ENCODE measurements at regions not wholly inside any gene's neighbourhood (a gene's known extent, or its start where the extent isn't known, plus 50 kb on each side); places are given as distances from the start of the nearest gene placed in this dataset.
"Not testable (repeated sequence)": the region's sequence is repeated elsewhere in the genome, so short reads cannot be mapped to it uniquely, and the experiment has no call there.

DNA sequence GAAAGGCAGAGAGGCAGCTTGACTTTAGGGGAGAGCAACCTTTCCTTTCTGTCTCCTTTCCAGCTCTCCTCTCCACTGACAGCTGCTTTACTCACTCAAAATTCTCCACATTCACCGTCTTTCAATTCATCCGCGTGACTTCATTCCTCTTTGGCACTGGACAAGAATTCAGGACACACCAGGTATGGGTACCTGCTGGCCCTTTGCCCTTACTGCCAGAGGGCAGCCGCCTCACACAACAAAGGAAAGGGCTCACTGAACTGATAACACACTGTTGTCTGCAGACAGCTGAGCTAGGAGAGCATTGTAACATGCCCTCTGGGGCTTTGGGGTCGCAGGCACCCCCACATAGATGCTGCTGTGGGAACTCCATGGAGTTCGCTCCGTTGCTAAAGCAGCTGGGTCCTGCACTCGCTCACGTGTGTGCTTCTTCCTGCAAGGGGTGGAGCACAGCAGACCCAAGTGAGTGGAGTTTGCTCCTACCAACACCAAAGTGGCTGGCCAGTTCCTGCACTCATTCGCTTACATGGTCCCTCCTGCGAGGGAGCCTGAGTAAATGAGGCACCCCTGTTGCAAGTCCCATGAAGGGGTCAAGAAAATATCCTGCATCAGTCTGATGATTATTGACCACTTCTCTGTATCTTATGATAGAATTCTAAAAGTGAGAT lies 79.0 kb upstream of the SGO1 start:
- H3K9me3 Mint-ChIP-seq: peaks cover 11% of the 10 kb centered on the region
- no peak for ATAC-seq
- no peak overlapping the region for H3K4me3 Mint-ChIP-seq
- no peaks in the 10 kb centered on the region for H3K27me3 Mint-ChIP-seq
- no peaks in the 10 kb centered on the region for H3K4me1 Mint-ChIP-seq
- no peak overlapping the region for H3K27ac Mint-ChIP-seq
- H3K36me3 Mint-ChIP-seq: peaks cover 38% of the 10 kb centered on the region

DNA sequence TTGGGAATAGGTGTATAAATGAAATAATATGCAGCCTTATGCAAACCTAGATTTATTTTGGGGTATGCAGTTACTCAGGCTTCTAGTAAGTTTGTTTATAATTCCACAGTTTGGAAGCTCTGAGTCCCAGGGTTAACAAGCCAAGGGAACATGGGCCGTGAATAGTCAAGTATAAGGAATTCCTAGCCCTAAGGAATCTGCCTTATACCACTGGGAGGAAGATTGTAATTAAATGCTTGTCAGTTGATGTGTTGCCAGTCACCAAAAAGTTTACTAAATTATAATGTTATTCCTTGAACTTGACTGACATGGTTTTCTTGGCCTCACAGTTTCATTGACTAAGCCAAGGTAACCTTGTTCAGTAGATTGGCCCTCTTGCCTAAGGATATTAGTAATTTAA lies 72.4 kb upstream of the SGO1 start:
- Mint-ChIP-seq H3K4me1 (peaks cover 23% of the 10 kb centered on the region), H3K27me3 (peaks cover 10% of the 10 kb centered on the region), H3K4me3 (no peak overlapping the region), H3K9me3 (no peaks in the 10 kb centered on the region), H3K27ac (no peak overlapping the region), H3K36me3 (peaks cover 6% of the 10 kb centered on the region)
- ATAC-seq: no peak

DNA sequence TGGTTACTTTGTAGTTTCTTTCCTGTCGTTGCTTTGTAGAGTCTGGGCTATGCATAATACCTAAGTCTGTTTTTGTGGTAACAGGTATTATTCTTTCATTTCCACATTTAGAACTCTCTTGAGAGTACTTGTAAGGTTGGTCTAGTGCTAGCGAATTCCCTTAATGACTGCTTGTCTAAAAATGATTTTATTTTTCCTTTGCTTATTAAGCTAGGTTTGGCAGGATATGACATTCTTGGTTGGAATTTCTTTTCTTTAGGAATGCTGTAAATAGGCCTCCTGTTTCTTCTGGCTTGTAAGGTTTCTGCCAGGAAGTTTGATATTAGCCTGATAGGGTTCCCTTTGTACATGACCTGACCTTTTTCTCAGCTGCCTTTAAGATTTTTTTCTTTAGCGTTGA lies 70.1 kb upstream of the SGO1 start:
- Mint-ChIP-seq H3K27me3 (peaks cover 10% of the 10 kb centered on the region), H3K9me3 (no peaks in the 10 kb centered on the region), H3K4me1 (peaks cover 23% of the 10 kb centered on the region), H3K36me3 (peaks cover 6% of the 10 kb centered on the region), H3K27ac (no peak overlapping the region), H3K4me3 (no peak overlapping the region)
- ATAC-seq: peak; percentile 87

DNA sequence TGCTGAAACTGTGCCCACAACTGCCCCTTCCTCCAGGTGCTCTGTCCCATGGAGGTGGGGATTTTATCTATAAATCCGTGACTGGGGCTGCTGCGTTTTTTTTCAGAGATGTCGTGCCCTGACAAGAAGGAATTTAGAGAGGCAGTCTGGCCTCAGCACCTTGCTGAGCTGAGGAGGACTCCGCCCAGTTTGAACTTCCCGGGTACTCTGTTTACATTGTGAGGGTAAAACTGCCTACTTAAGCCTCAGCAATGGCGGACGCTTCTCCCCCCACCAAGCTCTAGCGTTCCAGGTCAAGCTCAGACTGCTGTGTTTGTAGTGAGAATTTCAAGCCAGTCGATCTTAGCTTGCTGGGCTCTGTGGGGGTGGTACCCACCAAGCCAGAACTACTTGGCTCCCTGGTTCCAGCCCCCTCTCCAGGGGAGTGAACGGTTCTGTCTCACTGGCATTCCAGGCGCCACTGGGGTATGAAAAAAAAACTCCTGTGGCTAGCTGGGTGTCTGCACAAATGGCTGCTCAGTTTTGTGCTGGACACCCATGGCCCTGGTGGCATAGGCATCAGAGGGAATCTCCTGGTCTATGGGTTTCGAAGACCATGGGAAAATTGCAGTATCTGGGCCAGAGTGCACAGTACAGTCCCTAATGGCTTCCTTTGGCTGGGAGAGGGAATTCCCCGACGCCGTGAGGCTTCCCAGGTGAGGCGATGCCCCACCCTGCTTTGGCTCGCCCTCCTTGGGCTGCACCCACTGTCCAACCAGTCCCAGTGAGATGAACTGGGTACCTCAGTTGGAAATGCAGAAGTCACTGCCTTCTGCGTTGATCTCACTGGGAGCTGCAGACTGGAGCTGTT lies 68.5 kb upstream of the SGO1 start:
- Mint-ChIP-seq H3K4me1 (peaks cover 23% of the 10 kb centered on the region), H3K4me3 (no peak overlapping the region), H3K27me3 (peaks cover 10% of the 10 kb centered on the region), H3K36me3 (peaks cover 6% of the 10 kb centered on the region), H3K9me3 (no peaks in the 10 kb centered on the region), H3K27ac (no peak overlapping the region)
- no peak for ATAC-seq

DNA sequence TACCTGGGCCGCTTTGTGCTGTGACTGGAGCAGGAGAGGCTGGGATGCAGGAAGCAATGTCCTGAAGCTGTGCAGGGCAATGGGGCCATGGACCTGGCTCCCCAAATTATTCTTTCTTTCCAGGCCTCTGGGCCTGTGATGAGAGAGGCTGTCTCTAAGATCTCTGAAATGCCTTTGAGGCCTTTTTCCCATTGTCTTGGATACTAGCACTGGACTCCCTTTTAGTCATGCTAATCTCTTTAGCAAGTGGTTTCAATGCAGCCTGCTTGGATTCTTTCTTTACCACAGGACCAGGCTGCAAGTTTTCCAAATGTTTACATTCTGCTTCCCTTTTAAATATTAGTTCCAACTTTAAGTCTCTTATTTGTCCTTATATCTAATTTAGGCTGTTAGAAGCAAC lies 64.8 kb upstream of the SGO1 start:
- H3K36me3 Mint-ChIP-seq: peaks cover 6% of the 10 kb centered on the region
- H3K4me3 Mint-ChIP-seq: no peak overlapping the region
- peaks cover 20% of the 10 kb centered on the region for H3K4me1 Mint-ChIP-seq
- peaks cover 3% of the 10 kb centered on the region for H3K9me3 Mint-ChIP-seq
- H3K27ac Mint-ChIP-seq: no peak overlapping the region
- peaks cover 10% of the 10 kb centered on the region for H3K27me3 Mint-ChIP-seq
- no peak for ATAC-seq

DNA sequence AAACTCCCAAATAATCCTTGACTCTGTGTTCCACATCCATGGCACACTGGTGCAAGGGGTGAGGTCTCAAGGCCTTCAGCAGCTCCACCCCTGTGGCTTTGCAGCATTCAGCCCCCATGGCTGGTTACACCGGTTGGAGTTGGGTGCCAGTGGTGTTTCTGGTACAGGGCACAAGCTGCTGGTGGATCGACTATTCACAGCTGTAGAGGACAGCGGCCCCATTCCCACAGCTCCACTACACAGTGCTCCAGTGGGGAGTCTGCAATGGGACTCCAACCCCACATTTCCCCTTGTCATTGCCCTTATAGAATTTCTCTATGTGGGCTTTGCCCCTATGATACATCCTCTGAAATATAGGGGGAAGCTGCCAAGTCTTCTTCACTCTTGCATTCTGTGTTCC lies 64.3 kb upstream of the SGO1 start:
- Mint-ChIP-seq H3K36me3 (peaks cover 4% of the 10 kb centered on the region), H3K9me3 (peaks cover 3% of the 10 kb centered on the region), H3K4me1 (peaks cover 20% of the 10 kb centered on the region), H3K4me3 (no peak overlapping the region), H3K27me3 (peaks cover 6% of the 10 kb centered on the region), H3K27ac (no peak overlapping the region)
- ATAC-seq: no peak

DNA sequence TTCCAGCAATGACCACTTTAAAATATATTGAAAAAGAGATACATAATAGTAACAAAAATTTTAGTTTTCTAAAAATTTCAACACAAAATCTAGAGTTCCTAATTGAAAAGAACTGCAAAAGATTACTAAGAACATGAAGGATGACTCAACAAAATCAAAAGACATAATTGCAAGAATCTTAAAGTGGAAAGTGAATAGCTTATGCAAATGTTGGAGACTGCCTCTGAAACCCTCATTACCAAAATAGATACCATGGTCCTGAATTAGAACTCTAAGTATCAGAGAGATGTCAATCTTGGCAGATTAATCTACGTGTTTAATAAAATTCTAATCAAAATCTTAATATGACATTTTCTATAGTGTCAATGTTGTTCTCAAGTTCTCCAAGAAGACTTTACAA lies 60.7 kb upstream of the SGO1 start:
- Mint-ChIP-seq H3K4me1 (peaks cover 24% of the 10 kb centered on the region), H3K9me3 (peaks cover 12% of the 10 kb centered on the region), H3K27ac (no peak overlapping the region), H3K27me3 (no peaks in the 10 kb centered on the region), H3K36me3 (peaks cover 7% of the 10 kb centered on the region), H3K4me3 (no peak overlapping the region)
- ATAC-seq: peak; percentile 39

DNA sequence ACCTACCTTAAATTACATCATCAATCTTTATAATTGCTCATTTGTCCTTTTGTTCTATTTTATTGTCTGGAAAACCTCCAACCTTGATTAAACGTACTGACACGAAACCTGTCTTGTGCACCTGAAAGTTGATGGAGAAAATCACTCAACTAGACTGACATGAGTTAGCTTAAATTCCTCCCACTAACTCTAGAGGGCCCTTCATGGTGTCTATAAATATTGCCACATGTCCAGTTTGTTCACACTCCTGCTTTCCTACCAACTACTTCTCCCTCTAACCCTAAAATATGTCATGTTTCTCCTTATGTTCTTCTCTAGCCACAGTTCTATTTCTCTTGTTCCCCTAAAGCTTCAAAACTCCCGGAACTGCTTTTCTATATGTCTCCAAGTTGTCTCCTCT lies 59.8 kb upstream of the SGO1 start:
- Mint-ChIP-seq H3K4me1 (peaks cover 24% of the 10 kb centered on the region), H3K27me3 (no peaks in the 10 kb centered on the region), H3K27ac (no peak overlapping the region), H3K36me3 (peaks cover 7% of the 10 kb centered on the region), H3K9me3 (peaks cover 12% of the 10 kb centered on the region), H3K4me3 (no peak overlapping the region)
- no peak for ATAC-seq

DNA sequence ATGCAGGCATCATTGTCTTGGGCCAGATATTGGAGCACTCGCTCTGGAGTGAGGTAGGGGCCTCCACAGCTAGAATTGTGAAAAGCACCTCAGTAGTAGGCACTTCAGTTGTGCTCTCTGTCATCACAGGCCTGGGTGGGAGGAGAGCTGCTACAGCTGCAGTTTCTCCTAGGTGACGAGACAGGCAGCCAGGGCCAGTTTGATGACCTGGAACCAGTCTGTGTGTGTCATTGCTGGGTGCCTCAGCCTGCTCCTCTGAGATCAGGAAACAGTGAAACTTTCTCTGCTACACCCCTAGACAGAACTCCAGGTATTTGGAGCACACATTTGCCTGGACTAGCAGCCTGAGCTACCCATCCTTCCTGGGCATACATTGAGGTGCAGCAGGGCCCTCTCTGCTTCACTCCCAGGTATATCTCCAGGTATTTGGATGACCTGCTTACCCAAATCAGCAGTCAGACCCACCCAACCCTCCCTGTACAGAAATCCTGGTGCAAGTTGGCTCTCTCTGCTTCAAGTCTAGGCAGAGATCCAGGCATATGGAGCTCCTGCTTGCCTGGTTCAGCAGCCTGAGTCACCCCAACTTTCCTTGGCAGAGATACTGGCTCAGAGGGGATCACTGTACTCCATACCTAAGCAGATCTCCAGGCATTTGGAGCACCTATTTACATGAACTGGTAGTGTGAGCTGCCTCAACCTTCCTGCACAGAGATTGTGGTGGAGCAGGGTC lies 54.3 kb upstream of the SGO1 start:
- no peak for ATAC-seq
- Mint-ChIP-seq H3K36me3 (peaks cover 7% of the 10 kb centered on the region), H3K27me3 (no peaks in the 10 kb centered on the region), H3K4me3 (no peak overlapping the region), H3K27ac (no peak overlapping the region), H3K9me3 (peaks cover 9% of the 10 kb centered on the region), H3K4me1 (peaks cover 8% of the 10 kb centered on the region)

DNA sequence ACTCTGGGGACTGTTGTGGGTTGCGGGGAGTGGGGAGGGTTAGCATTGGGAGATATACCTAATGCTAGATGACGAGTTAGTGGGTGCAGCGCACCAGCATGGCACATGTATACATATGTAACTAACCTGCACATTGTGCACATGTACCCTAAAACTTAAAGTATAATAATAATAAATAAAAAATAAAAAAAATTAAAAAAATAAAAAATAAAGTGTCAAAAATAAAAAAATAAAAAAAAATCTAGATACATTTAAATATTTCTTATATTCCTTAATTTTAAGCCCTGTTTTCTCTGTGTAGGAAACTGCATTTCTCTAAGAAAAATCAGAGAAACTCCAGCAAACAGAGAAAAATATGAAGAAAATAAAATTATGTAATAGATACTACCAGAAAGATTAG lies 52.2 kb upstream of the SGO1 start:
- not testable (repeated sequence) for ATAC-seq, H3K4me1 Mint-ChIP-seq, H3K27ac Mint-ChIP-seq, H3K9me3 Mint-ChIP-seq, H3K27me3 Mint-ChIP-seq, H3K36me3 Mint-ChIP-seq, H3K4me3 Mint-ChIP-seq

DNA sequence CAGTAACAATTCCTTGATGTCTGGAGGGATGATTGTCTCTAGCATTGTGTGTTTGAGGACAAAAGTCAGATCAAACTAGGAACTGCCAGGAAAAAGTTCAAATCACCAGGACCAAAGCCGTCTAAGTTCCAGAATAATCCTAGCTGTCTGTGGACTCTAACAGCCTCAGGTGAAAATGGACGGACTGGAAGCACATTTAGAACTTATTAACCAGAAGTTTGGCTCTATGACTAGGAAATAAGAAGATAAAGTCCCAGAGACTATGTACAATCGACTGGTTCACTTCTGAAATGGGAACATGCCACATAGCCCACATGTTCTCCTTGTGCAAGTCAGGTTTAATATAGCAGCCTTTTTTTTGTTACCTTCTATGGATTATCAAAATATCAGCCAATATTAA lies 50.6 kb upstream of the SGO1 start:
- H3K36me3 Mint-ChIP-seq: no peaks in the 10 kb centered on the region
- no peaks in the 10 kb centered on the region for H3K9me3 Mint-ChIP-seq
- no peaks in the 10 kb centered on the region for H3K27me3 Mint-ChIP-seq
- H3K4me1 Mint-ChIP-seq: no peaks in the 10 kb centered on the region
- ATAC-seq: no peak
- H3K4me3 Mint-ChIP-seq: no peak overlapping the region
- H3K27ac Mint-ChIP-seq: no peak overlapping the region
